ENCODE measurements at regions not wholly inside any gene's neighbourhood (a gene's known extent, or its start where the extent isn't known, plus 50 kb on each side); places are given as distances from the start of the nearest gene placed in this dataset.

GRCh38 chr14:98835825-98836100, 436.2 kb downstream of the BCL11B start:
- no peak for ATAC-seq
- ChIA-PET POLR2A (no interaction called here), CTCF (ENCODE audit: low intra/inter-chr PET ratio, low total read pairs) (no interaction called here)
- DNase-seq (ENCODE audit: low spot score), result no peak
- TF ChIP-seq ZNF674 (CRISPR knock-in tag; IDR thresholded peaks at IDR 0.05; ENCODE audit: low read depth), result no peak
- in situ Hi-C loops (cut with HindIII; ENCODE audit: extremely low pct_ligation_motif_present, low pct_unique_long_range_greater_than_20kb) (no loop called here), intact Hi-C loops (cut with micrococcal nuclease; ENCODE audit: unreplicated experiment) (no loop called here)
- no peak overlapping the region for H2AFZ ChIP-seq (ENCODE audit: low read length)
- BruUV-seq (replicated peaks), result no TSS peak
- no peaks in the 10 kb centered on the region for H4K20me1 ChIP-seq (ENCODE audit: insufficient read depth, low read length)
- no peaks in the 10 kb centered on the region for H3K79me2 ChIP-seq (ENCODE audit: insufficient read depth, low read length)
- no peak overlapping the region for H3K4me3 ChIP-seq (replicated peaks in 1 of 3; ENCODE audit: insufficient read depth in 1 of 3, low read depth in 2 of 3, low read length in 3 of 3)
- no peaks in the 10 kb centered on the region for H3K9me3 ChIP-seq (ENCODE audit: low read length)
- H3K4me1 ChIP-seq (ENCODE audit: insufficient read depth, low read length), result no peaks in the 10 kb centered on the region
- no peak overlapping the region for H3K4me2 ChIP-seq (ENCODE audit: low read depth, low read length)
- WGBS (ENCODE audit: low lambda C conversion rate), result 7% methylated on average over 2 of the region's 2 CpGs
- H3K36me3 ChIP-seq (replicated peaks in 1 of 2; ENCODE audit: control insufficient read depth in 1 of 2, insufficient read depth in 2 of 2, low read length in 2 of 2), result no peaks in the 10 kb centered on the region
- no peaks in the 10 kb centered on the region; a peak in 1 of 5 replicates for H3K27me3 ChIP-seq (ENCODE audit: control insufficient read depth in 1 of 2, insufficient read depth in 2 of 2, low read length in 2 of 2)
- H3K9ac ChIP-seq (ENCODE audit: insufficient read depth, low read depth, low read length), result no peak overlapping the region
- H3K27ac ChIP-seq (ENCODE audit: extremely low read length, insufficient read depth, low read length), result no peak overlapping the region
- FAIRE-seq, result no peak

- H3K4me3 ChIP-seq (replicated peaks in 1 of 3; ENCODE audit: insufficient read depth in 1 of 3, low read depth in 2 of 3, low read length in 3 of 3), result no peak overlapping the region
- no peaks in the 10 kb centered on the region; a peak in 1 of 5 replicates for H3K27me3 ChIP-seq (ENCODE audit: control insufficient read depth in 1 of 2, insufficient read depth in 2 of 2, low read length in 2 of 2)
- no peak for TF ChIP-seq SRSF1 (optimal IDR thresholded peaks at IDR 0.05; ENCODE audit: low read depth, low read length)
- no peak for TF ChIP-seq NFYB (CRISPR knock-in tag; IDR thresholded peaks at IDR 0.05)
- TF ChIP-seq CENPBD1 (CRISPR knock-in tag; IDR thresholded peaks at IDR 0.05; ENCODE audit: borderline replicate concordance, low read depth), result no peak
- no peak for TF ChIP-seq ZNF619 (CRISPR knock-in tag; IDR thresholded peaks at IDR 0.05)
- no peak for TF ChIP-seq GATA4 (IDR thresholded peaks at IDR 0.05; ENCODE audit: borderline replicate concordance, low read depth)
- TF ChIP-seq FIP1L1 (IDR thresholded peaks at IDR 0.05; ENCODE audit: borderline replicate concordance, insufficient read depth, low read depth, low read length), result no peak
- TF ChIP-seq ZNF574 (CRISPR knock-in tag; IDR thresholded peaks at IDR 0.05), result no peak
- no peak for TF ChIP-seq ERF (CRISPR knock-in tag; IDR thresholded peaks at IDR 0.05)
- no peak for TF ChIP-seq ZNF282 (IDR thresholded peaks at IDR 0.05; ENCODE audit: partially characterized antibody)
- TF ChIP-seq KMT2A (CRISPR knock-in tag; IDR thresholded peaks at IDR 0.05), result no peak
- no peak for TF ChIP-seq SMC3 (IDR thresholded peaks at IDR 0.05; ENCODE audit: low read length)
- ChIA-PET CTCF (ENCODE audit: low intra/inter-chr PET ratio, low total read pairs) (no interaction called here), POLR2A (no interaction called here)
- in situ Hi-C loops (cut with HindIII; ENCODE audit: extremely low pct_ligation_motif_present, low pct_unique_long_range_greater_than_20kb), result no loop called here
- FAIRE-seq (no peak), ATAC-seq (no peak), DNase-seq (ENCODE audit: low spot score) (no peak)
- H4K20me1 ChIP-seq (ENCODE audit: insufficient read depth, low read length), result no peaks in the 10 kb centered on the region
- H3K27ac ChIP-seq (ENCODE audit: extremely low read length, insufficient read depth, low read length), result no peak overlapping the region
- H3K4me1 ChIP-seq (ENCODE audit: insufficient read depth, low read length), result no peaks in the 10 kb centered on the region
- no TSS peak for BruUV-seq (replicated peaks)
- no peak overlapping the region for H3K4me2 ChIP-seq (ENCODE audit: low read depth, low read length)
- no peaks in the 10 kb centered on the region for H3K36me3 ChIP-seq (replicated peaks in 1 of 2; ENCODE audit: control insufficient read depth in 1 of 2, insufficient read depth in 2 of 2, low read length in 2 of 2)
- intact Hi-C loops (cut with micrococcal nuclease; ENCODE audit: unreplicated experiment), result no loop called here
- WGBS (ENCODE audit: low lambda C conversion rate), result 0% methylated on average over 3 of the region's 4 CpGs
- no peaks in the 10 kb centered on the region for H3K9me3 ChIP-seq (ENCODE audit: low read length)
- H3K79me2 ChIP-seq (ENCODE audit: insufficient read depth, low read length), result no peaks in the 10 kb centered on the region
- H3K9ac ChIP-seq (ENCODE audit: insufficient read depth, low read depth, low read length), result no peak overlapping the region
- H2AFZ ChIP-seq (ENCODE audit: low read length), result no peak overlapping the region
These were observed 431.9 kb downstream of the BCL11B start for GRCh38 chr14:98840091-98840490.

Measured in HepG2 (cell line).